ENCODE measurements at regions not wholly inside any gene's neighbourhood (a gene's known extent, or its start where the extent isn't known, plus 50 kb on each side); places are given as distances from the start of the nearest gene placed in this dataset.

GRCh38 chr4:11014199-11014598 is 329.6 kb upstream of the CLNK start:
- TF ChIP-seq ZSCAN29 (IDR thresholded peaks at IDR 0.05) (no peak), TAF1 (IDR thresholded peaks at IDR 0.05; ENCODE audit: control insufficient read depth, extremely low read depth, insufficient read depth, low read length, severe bottlenecking) (no peak), NR2C2 (CRISPR knock-in tag; IDR thresholded peaks at IDR 0.05) (no peak), NR2C2 (tag; IDR thresholded peaks at IDR 0.05) (no peak), ZNF3 (CRISPR knock-in tag; IDR thresholded peaks at IDR 0.05) (no peak), CTCF (IDR thresholded peaks at IDR 0.05 in 2 of 3, conservative IDR thresholded peaks at IDR 0.05 in 1 of 3; ENCODE audit: insufficient read depth in 2 of 3, low read depth in 1 of 3, low read length in 3 of 3) (no peak), ZNF134 (CRISPR knock-in tag; conservative IDR thresholded peaks at IDR 0.05) (no peak), ZBTB40 (IDR thresholded peaks at IDR 0.05) (no peak), ZBTB40 (CRISPR knock-in tag; IDR thresholded peaks at IDR 0.05) (no peak), PATZ1 (CRISPR knock-in tag; IDR thresholded peaks at IDR 0.05; ENCODE audit: borderline replicate concordance) (no peak), POLR2A (conservative IDR thresholded peaks at IDR 0.05) (no peak), RBM17 (IDR thresholded peaks at IDR 0.05; ENCODE audit: borderline replicate concordance, low read depth, low read length) (no peak), ZNF395 (CRISPR knock-in tag; IDR thresholded peaks at IDR 0.05) (no peak)
